HG03442 (cell line): ENCODE measurements at regions not wholly inside any gene's neighbourhood (a gene's known extent, or its start where the extent isn't known, plus 50 kb on each side); places are given as distances from the start of the nearest gene placed in this dataset.
"Not testable (repeated sequence)": the region's sequence is repeated elsewhere in the genome, so short reads cannot be mapped to it uniquely, and the experiment has no call there.

Source experiments
- ATAC-seq: cut with Tn5 transposase; IDR thresholded peaks from one replicate; pipeline ENCODE4 v1.9.1; 2021; ENCODE audit warnings: mild to moderate bottlenecking, moderate library complexity; ENCODE audit not compliant: unreplicated experiment

- ATAC-seq = no peak
Observed at GRCh38 chr10:118913825-118914224, 115.7 kb upstream of the NANOS1 start.

- ATAC-seq = no peak
Observed at GRCh38 chr10:118914629-118915028, 114.9 kb upstream of the NANOS1 start.

GRCh38 chr10:118915161-118915560, 114.4 kb upstream of the NANOS1 start:
- ATAC-seq = no peak

GRCh38 chr10:118916777-118917176, 112.7 kb upstream of the NANOS1 start:
- ATAC-seq = no peak

- ATAC-seq = no peak
Observed at GRCh38 chr10:118917701-118918100, 111.8 kb upstream of the NANOS1 start.

- ATAC-seq = no peak
Observed at GRCh38 chr10:118918116-118918515, 111.4 kb upstream of the NANOS1 start.

GRCh38 chr10:118918587-118918986, 110.9 kb upstream of the NANOS1 start:
- ATAC-seq = no peak

GRCh38 chr10:118920206-118920605, 109.3 kb upstream of the NANOS1 start:
- ATAC-seq = no peak

- ATAC-seq = no peak
Observed at GRCh38 chr10:118922226-118922625, 107.3 kb upstream of the NANOS1 start.

GRCh38 chr10:118922972-118923371, 106.5 kb upstream of the NANOS1 start:
- no peak for ATAC-seq

GRCh38 chr10:118924493-118924892, 105.0 kb upstream of the NANOS1 start:
- no peak for ATAC-seq

GRCh38 chr10:118925404-118926071, 104.0 kb upstream of the NANOS1 start:
- ATAC-seq = no peak

- ATAC-seq = no peak
Observed at GRCh38 chr10:118926072-118926417, 103.5 kb upstream of the NANOS1 start.

- ATAC-seq = no peak
Observed at GRCh38 chr10:118926441-118926840, 103.1 kb upstream of the NANOS1 start.

GRCh38 chr10:118926903-118927302, 102.6 kb upstream of the NANOS1 start:
- ATAC-seq = no peak

GRCh38 chr10:118927321-118927720, 102.2 kb upstream of the NANOS1 start:
- ATAC-seq = no peak

- no peak for ATAC-seq
Observed at GRCh38 chr10:118930614-118931013, 98.9 kb upstream of the NANOS1 start.

- no peak for ATAC-seq
Observed at GRCh38 chr10:118931436-118931835, 98.1 kb upstream of the NANOS1 start.

GRCh38 chr10:118932154-118932553, 97.4 kb upstream of the NANOS1 start:
- ATAC-seq = not testable (repeated sequence)

- ATAC-seq = no peak
Observed at GRCh38 chr10:118937226-118937625, 92.3 kb upstream of the NANOS1 start.

GRCh38 chr10:118939211-118940007, 90.1 kb upstream of the NANOS1 start:
- no peak for ATAC-seq

GRCh38 chr10:118940386-118940785, 89.1 kb upstream of the NANOS1 start:
- ATAC-seq = no peak
